MV-4-11 (cell line): ENCODE measurements at regions not wholly inside any gene's neighbourhood (a gene's known extent, or its start where the extent isn't known, plus 50 kb on each side); places are given as distances from the start of the nearest gene placed in this dataset.
"Not testable (repeated sequence)": the region's sequence is repeated elsewhere in the genome, so short reads cannot be mapped to it uniquely, and the experiment has no call there.

Experiments used
- DNase-seq: peaks from one replicate; lab custom pipeline; 2025; lab: John Stamatoyannopoulos, UW

GRCh38 chr20:47890708-47891107 lies 105.4 kb upstream of the SULF2 start:
- DNase-seq: not testable (repeated sequence)

GRCh38 chr20:47889751-47890150 lies 104.5 kb upstream of the SULF2 start:
- not testable (repeated sequence) for DNase-seq

GRCh38 chr20:47888351-47888750 lies 103.1 kb upstream of the SULF2 start:
- DNase-seq: no peak

GRCh38 chr20:47887477-47888080 lies 102.3 kb upstream of the SULF2 start:
- DNase-seq: no peak

GRCh38 chr20:47887064-47887463 lies 101.8 kb upstream of the SULF2 start:
- DNase-seq: no peak

GRCh38 chr20:47886454-47887041 lies 101.3 kb upstream of the SULF2 start:
- DNase-seq: no peak

- DNase-seq: no peak
Measured at GRCh38 chr20:47885909-47886453, 100.7 kb upstream of the SULF2 start.

GRCh38 chr20:47883940-47884339 lies 98.7 kb upstream of the SULF2 start:
- DNase-seq: not testable (repeated sequence)

GRCh38 chr20:47883186-47883585 lies 97.9 kb upstream of the SULF2 start:
- no peak for DNase-seq

- no peak for DNase-seq
Measured at GRCh38 chr20:47879771-47880170, 94.5 kb upstream of the SULF2 start.

GRCh38 chr20:47878601-47879027 lies 93.3 kb upstream of the SULF2 start:
- DNase-seq: no peak

GRCh38 chr20:47876311-47877088 lies 91.2 kb upstream of the SULF2 start:
- DNase-seq: no peak

GRCh38 chr20:47875297-47876025 lies 90.2 kb upstream of the SULF2 start:
- DNase-seq: no peak

- no peak for DNase-seq
Measured at GRCh38 chr20:47872341-47872740, 87.1 kb upstream of the SULF2 start.

- no peak for DNase-seq
Measured at GRCh38 chr20:47870475-47870874, 85.2 kb upstream of the SULF2 start.

- DNase-seq: no peak
Measured at GRCh38 chr20:47868744-47869143, 83.5 kb upstream of the SULF2 start.

GRCh38 chr20:47868236-47868635 lies 83.0 kb upstream of the SULF2 start:
- no peak for DNase-seq

GRCh38 chr20:47867831-47868230 lies 82.5 kb upstream of the SULF2 start:
- DNase-seq: no peak

GRCh38 chr20:47866480-47866879 lies 81.2 kb upstream of the SULF2 start:
- DNase-seq: no peak

GRCh38 chr20:47865912-47866311 lies 80.6 kb upstream of the SULF2 start:
- no peak for DNase-seq

GRCh38 chr20:47865451-47865850 lies 80.2 kb upstream of the SULF2 start:
- DNase-seq: no peak

- DNase-seq: no peak
Measured at GRCh38 chr20:47863981-47864380, 78.7 kb upstream of the SULF2 start.
